Endothelial cell of umbilical vein (primary cell): ENCODE measurements at regions not wholly inside any gene's neighbourhood (a gene's known extent, or its start where the extent isn't known, plus 50 kb on each side); places are given as distances from the start of the nearest gene placed in this dataset.

Source experiments
- BruUV-seq: library from RNA; stranded (reverse); fragments of 400-500 nt; replicated peaks from 2 replicates; lab custom pipeline; 2021; lab: Mats Ljungman, UMichigan
- CTCF ChIA-PET: fragments of 300-600, 350-600 bp; sonication (Branson Sonifier 250); formaldehyde crosslinking; loops from one replicate; lab custom pipeline; 2021; ENCODE audit warnings: antibody characterized with exemption, inconsistent platforms; lab: Charles Lee
- POLR2A ChIA-PET: fragments of 300-600, 350-600 bp; sonication (Branson Sonifier 250); formaldehyde crosslinking; loops from one replicate; lab custom pipeline; 2021; ENCODE audit warnings: antibody characterized with exemption, inconsistent platforms; lab: Charles Lee
- DNase-seq: peaks from one replicate; pipeline ENCODE4 v3.0.0-alpha.2; 2011; ENCODE audit warnings: low read depth, low spot score
- FAIRE-seq: peaks from 2 replicates; lab custom pipeline; 2011; peaks lifted over from hg19 to GRCh38; lab: Jason Lieb, UNC
- H2AFZ ChIP-seq: 2 replicates; pipeline ENCODE4 v1.6.0; 2012; ENCODE audit warnings: low read depth, low read length, control low read depth, inconsistent platforms
- H3K27ac ChIP-seq: 2 replicates; pipeline ENCODE4 v1.5.1; 2011; ENCODE audit warnings: low read depth, mild to moderate bottlenecking, control low read depth, low read length, moderate library complexity; ENCODE audit not compliant: insufficient read depth
- H3K27me3 ChIP-seq, 2 experiments: 2 replicates each; pipeline versions ENCODE4 v1.6.0 to v1.6.1; 2011; ENCODE audit warnings: low read length in 2 of 2, mixed read lengths in 1 of 2; ENCODE audit not compliant: control insufficient read depth in 2 of 2, insufficient read depth in 2 of 2
- H3K36me3 ChIP-seq, 2 experiments: 2 replicates in 1 of 2; 3 replicates in 1 of 2; pipeline ENCODE4 v1.5.1; 2011; ENCODE audit warnings: low read length in 2 of 2, mild to moderate bottlenecking in 1 of 2, moderate library complexity in 1 of 2; ENCODE audit not compliant: control insufficient read depth in 2 of 2, insufficient read depth in 2 of 2; ENCODE audit errors: extremely low read depth in 1 of 2
- H3K4me1 ChIP-seq: 3 replicates; pipeline ENCODE4 v1.5.1; 2011; ENCODE audit warnings: mild to moderate bottlenecking, low read length; ENCODE audit not compliant: control insufficient read depth, insufficient read depth; ENCODE audit errors: extremely low read depth
- H3K4me2 ChIP-seq: 2 replicates; pipeline ENCODE4 v1.6.1; 2011; ENCODE audit warnings: low read length, control low read depth, mixed read lengths; ENCODE audit not compliant: insufficient read depth
- H3K4me3 ChIP-seq, 3 experiments: fragments of 200-600 bp in 1 of 3; sonication (generic), shearing (Covaris generic) in 1 of 3; replicated peaks in 1 of 3; 2 replicates each; pipeline ENCODE4 v1.5.1; 2011 to 2016; ENCODE audit warnings: control low read depth in 3 of 3, low read length in 3 of 3, mild to moderate bottlenecking in 2 of 3, inconsistent platforms in 1 of 3, low read depth in 1 of 3, moderate library complexity in 1 of 3; ENCODE audit not compliant: insufficient read depth in 1 of 3
- H3K79me2 ChIP-seq: 2 replicates; pipeline ENCODE4 v1.6.0; 2012; ENCODE audit warnings: low read length, inconsistent platforms; ENCODE audit not compliant: control insufficient read depth, insufficient read depth
- H3K9ac ChIP-seq: replicated peaks from 2 replicates; pipeline ENCODE3; 2011; ENCODE audit warnings: low read length, control low read depth; ENCODE audit not compliant: insufficient read depth; ENCODE audit errors: extremely low read depth
- H3K9me1 ChIP-seq: replicated peaks from 3 replicates; pipeline ENCODE4 v1.6.0; 2011; ENCODE audit warnings: mild to moderate bottlenecking, low read length; ENCODE audit not compliant: control insufficient read depth, insufficient read depth; ENCODE audit errors: extremely low read depth
- H3K9me3 ChIP-seq: replicated peaks from 2 replicates; pipeline ENCODE4 v1.5.1; 2012; ENCODE audit warnings: low read length, inconsistent platforms; ENCODE audit not compliant: control insufficient read depth, insufficient read depth
- H4K20me1 ChIP-seq: replicated peaks from 2 replicates; pipeline ENCODE3; 2011; ENCODE audit warnings: mild to moderate bottlenecking, low read length; ENCODE audit not compliant: control insufficient read depth, insufficient read depth; ENCODE audit errors: extremely low read depth
- CTCF ChIP-seq, 2 donors: IDR thresholded peaks; 1 replicate in 1 of 2; 2 replicates in 1 of 2; pipeline ENCODE4 v1.5.1; 2011; ENCODE audit warnings: low read length in 2 of 2, mild to moderate bottlenecking in 2 of 2, moderate library complexity in 2 of 2, control low read depth in 1 of 2, inconsistent platforms in 1 of 2, low read depth in 1 of 2; ENCODE audit not compliant: insufficient read depth in 1 of 2; ENCODE audit errors: extremely low read depth in 1 of 2
- FOS ChIP-seq: IDR thresholded peaks from 2 replicates; pipeline ENCODE4 v1.6.1; 2011; ENCODE audit warnings: mild to moderate bottlenecking, low read length, moderate library complexity, borderline replicate concordance; ENCODE audit not compliant: insufficient read depth
- GATA2 ChIP-seq: IDR thresholded peaks from 2 replicates; pipeline ENCODE4 v1.7.0; 2011; ENCODE audit warnings: low read depth, mild to moderate bottlenecking, moderate library complexity, mixed read lengths, low read length; ENCODE audit not compliant: insufficient read length, insufficient read depth
- JUN ChIP-seq: IDR thresholded peaks from 2 replicates; pipeline ENCODE4 v1.6.1; 2011; ENCODE audit warnings: borderline replicate concordance, low read depth; ENCODE audit not compliant: insufficient read length, insufficient read depth
- MAX ChIP-seq: IDR thresholded peaks from 2 replicates; pipeline ENCODE4 v1.6.1; 2011; ENCODE audit not compliant: insufficient read depth, insufficient read length
- dilution Hi-C: fragments of 300-500 bp; cut with MboI; formaldehyde crosslinking; loops from one replicate; pipeline ENCODE4 v1.15.0; 2019; ENCODE audit warnings: low sequenced_read_pairs; ENCODE audit not compliant: extremely low pct_ligation_motif_present
- intact Hi-C: fragments of 100-400 bp; cut with micrococcal nuclease; formaldehyde crosslinking; loops from one replicate; pipeline ENCODE4 v1.10.0; 2022

- no peak overlapping the region for H3K4me3 ChIP-seq
- no peak for DNase-seq
- no peaks in the 10 kb centered on the region for H3K79me2 ChIP-seq
- ChIA-PET POLR2A (no interaction called here), CTCF (no interaction called here)
- H3K9ac ChIP-seq, result no peak overlapping the region
- dilution Hi-C loops (no loop called here), intact Hi-C loops (no loop called here)
- no peaks in the 10 kb centered on the region for H3K27me3 ChIP-seq
- no peaks in the 10 kb centered on the region for H4K20me1 ChIP-seq
- BruUV-seq, result no TSS peak
- H3K9me1 ChIP-seq, result no peaks in the 10 kb centered on the region
- H2AFZ ChIP-seq, result no peak overlapping the region
- H3K4me1 ChIP-seq, result no peaks in the 10 kb centered on the region
- no peak overlapping the region for H3K27ac ChIP-seq
- H3K9me3 ChIP-seq, result peaks cover 3% of the 10 kb centered on the region
- TF ChIP-seq CTCF (IDR thresholded peaks at IDR 0.05; ENCODE audit: extremely low read depth in 1 of 2, insufficient read depth in 1 of 2, low read depth in 1 of 2, low read length in 2 of 2), result no peak
- TF ChIP-seq MAX, result no peak
- no peak for TF ChIP-seq GATA2
- TF ChIP-seq FOS, result no peak
- TF ChIP-seq JUN, result no peak
- no peak overlapping the region for H3K4me2 ChIP-seq
- no peaks in the 10 kb centered on the region for H3K36me3 ChIP-seq
- FAIRE-seq, result no peak
Observed at GRCh38 chr6:159357211-159357915, 188.2 kb downstream of the FNDC1 start.
